Transverse colon (tissue), 3 donors: ENCODE measurements at regions not wholly inside any gene's neighbourhood (a gene's known extent, or its start where the extent isn't known, plus 50 kb on each side); places are given as distances from the start of the nearest gene placed in this dataset.

Source experiments
- EP300 ChIP-seq: sonication (generic); formaldehyde crosslinking; IDR thresholded peaks from one replicate; pipeline ENCODE4 v1.6.1; 2017; ENCODE audit warnings: antibody characterized with exemption, low read depth
- POLR2A ChIP-seq: fragments of 450-650 bp; IDR thresholded peaks from one replicate; pipeline ENCODE4 v1.6.1; 2016; ENCODE audit warnings: antibody characterized with exemption, mild to moderate bottlenecking, moderate library complexity
- TF ChIP-seq, protein P1 (sequence below), 5 experiments: fragments of 200-600 bp in 3 of 5; fragments of 450-650 bp in 2 of 5; sonication (generic) in 3 of 5; IDR thresholded peaks; 1 replicate in 2 of 5; 2 replicates in 3 of 5; pipeline ENCODE4 v1.5.1; 2016 to 2017; ENCODE audit warnings: antibody characterized with exemption in 5 of 5, inconsistent platforms in 3 of 5, mild to moderate bottlenecking in 2 of 5, moderate library complexity in 1 of 5

DNA sequence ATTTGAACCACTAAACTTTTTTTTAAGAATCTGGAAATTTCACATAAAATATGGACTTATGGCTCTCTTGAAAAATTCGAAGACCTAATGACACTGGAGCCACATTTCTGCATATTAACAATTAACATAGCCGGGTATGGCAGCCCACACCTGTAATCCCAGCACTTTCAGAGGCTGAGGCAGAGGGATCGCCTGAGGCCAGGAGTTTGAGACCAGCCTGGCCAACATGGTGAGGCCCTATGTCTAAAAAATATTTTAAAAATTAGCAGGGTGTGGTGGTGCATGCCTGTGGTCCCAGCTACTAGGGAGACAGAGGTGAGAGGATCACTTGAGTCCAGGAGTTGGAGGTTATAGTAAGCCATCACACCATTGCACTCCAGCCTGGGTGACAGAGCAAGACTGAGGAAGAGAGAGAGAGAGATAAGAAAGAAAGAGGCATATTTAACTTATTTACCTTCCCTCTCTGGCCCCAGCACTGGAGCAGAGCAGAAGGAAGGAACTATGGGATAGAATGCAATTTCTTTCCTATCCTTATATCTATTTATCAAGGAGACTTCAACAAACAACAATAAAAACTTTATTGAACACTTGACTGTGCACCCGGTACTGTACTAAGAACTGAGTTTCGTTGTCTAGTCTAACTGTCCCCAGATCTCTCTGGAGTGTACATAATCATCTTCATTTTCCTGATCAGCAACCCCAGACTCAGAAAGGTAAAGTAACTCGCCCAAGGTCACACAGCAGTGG is 63.6 kb upstream of the EYA2 start:
- no peak for TF ChIP-seq POLR2A
- TF ChIP-seq, protein P1, sequence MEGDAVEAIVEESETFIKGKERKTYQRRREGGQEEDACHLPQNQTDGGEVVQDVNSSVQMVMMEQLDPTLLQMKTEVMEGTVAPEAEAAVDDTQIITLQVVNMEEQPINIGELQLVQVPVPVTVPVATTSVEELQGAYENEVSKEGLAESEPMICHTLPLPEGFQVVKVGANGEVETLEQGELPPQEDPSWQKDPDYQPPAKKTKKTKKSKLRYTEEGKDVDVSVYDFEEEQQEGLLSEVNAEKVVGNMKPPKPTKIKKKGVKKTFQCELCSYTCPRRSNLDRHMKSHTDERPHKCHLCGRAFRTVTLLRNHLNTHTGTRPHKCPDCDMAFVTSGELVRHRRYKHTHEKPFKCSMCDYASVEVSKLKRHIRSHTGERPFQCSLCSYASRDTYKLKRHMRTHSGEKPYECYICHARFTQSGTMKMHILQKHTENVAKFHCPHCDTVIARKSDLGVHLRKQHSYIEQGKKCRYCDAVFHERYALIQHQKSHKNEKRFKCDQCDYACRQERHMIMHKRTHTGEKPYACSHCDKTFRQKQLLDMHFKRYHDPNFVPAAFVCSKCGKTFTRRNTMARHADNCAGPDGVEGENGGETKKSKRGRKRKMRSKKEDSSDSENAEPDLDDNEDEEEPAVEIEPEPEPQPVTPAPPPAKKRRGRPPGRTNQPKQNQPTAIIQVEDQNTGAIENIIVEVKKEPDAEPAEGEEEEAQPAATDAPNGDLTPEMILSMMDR (IDR thresholded peaks at IDR 0.05), result no peak
- TF ChIP-seq EP300, result no peak
